ENCODE measurements at regions not wholly inside any gene's neighbourhood (a gene's known extent, or its start where the extent isn't known, plus 50 kb on each side); places are given as distances from the start of the nearest gene placed in this dataset.

GRCh38 chr6:112690497-112691202, 343.5 kb downstream of the RFPL4B start:
- DNase-seq (ENCODE audit: low read depth, low spot score), result no peak
- no peak overlapping the region for H3K9ac ChIP-seq (ENCODE audit: insufficient read length)
- TF ChIP-seq EZH2 (IDR thresholded peaks at IDR 0.05) (no peak), FOXP2 (optimal IDR thresholded peaks at IDR 0.05; ENCODE audit: control extremely low read depth, extremely low read length, insufficient read depth) (no peak), POLR2AphosphoS5 (IDR thresholded peaks at IDR 0.05; ENCODE audit: borderline replicate concordance, low read depth, low read length) (no peak)
- H3K27ac ChIP-seq, result peak overlapping the region; percentile 20; the same call in 1 of the 2 replicates
- H3K9me3 ChIP-seq (ENCODE audit: low read depth, low read length), result no peaks in the 10 kb centered on the region
- H3K36me3 ChIP-seq (ENCODE audit: insufficient read depth, low read length), result no peaks in the 10 kb centered on the region
- peak overlapping the region; percentile 58 for H3K4me3 ChIP-seq

- peak overlapping the region; percentile 58 for H3K4me3 ChIP-seq
- H3K9me3 ChIP-seq (ENCODE audit: low read depth, low read length), result no peaks in the 10 kb centered on the region
- peak overlapping the region; percentile 20 for H3K27ac ChIP-seq
- H3K36me3 ChIP-seq (ENCODE audit: insufficient read depth, low read length), result no peaks in the 10 kb centered on the region
- DNase-seq (ENCODE audit: low read depth, low spot score), result peak; percentile 10
- H3K9ac ChIP-seq (ENCODE audit: insufficient read length), result no peak overlapping the region
- TF ChIP-seq FOXP2 (optimal IDR thresholded peaks at IDR 0.05; ENCODE audit: control extremely low read depth, extremely low read length, insufficient read depth) (no peak), POLR2AphosphoS5 (IDR thresholded peaks at IDR 0.05; ENCODE audit: borderline replicate concordance, low read depth, low read length) (no peak), EZH2 (IDR thresholded peaks at IDR 0.05) (no peak)
Measured at GRCh38 chr6:112691289-112691688, 344.2 kb downstream of the RFPL4B start.

- no peaks in the 10 kb centered on the region for H3K36me3 ChIP-seq (ENCODE audit: insufficient read depth, low read length)
- TF ChIP-seq FOXP2 (optimal IDR thresholded peaks at IDR 0.05; ENCODE audit: control extremely low read depth, extremely low read length, insufficient read depth), result no peak
- no peak for TF ChIP-seq POLR2AphosphoS5 (IDR thresholded peaks at IDR 0.05; ENCODE audit: borderline replicate concordance, low read depth, low read length)
- no peak for TF ChIP-seq EZH2 (IDR thresholded peaks at IDR 0.05)
- no peak overlapping the region for H3K9ac ChIP-seq (ENCODE audit: insufficient read length)
- no peaks in the 10 kb centered on the region for H3K9me3 ChIP-seq (ENCODE audit: low read depth, low read length)
- H3K27ac ChIP-seq, result no peak overlapping the region
- no peak for DNase-seq (ENCODE audit: low read depth, low spot score)
- no peak overlapping the region for H3K4me3 ChIP-seq
Measured at GRCh38 chr6:112695001-112695400, 347.9 kb downstream of the RFPL4B start.

- Histone ChIP-seq H3K9ac (ENCODE audit: insufficient read length) (no peak overlapping the region), H3K36me3 (ENCODE audit: insufficient read depth, low read length) (no peaks in the 10 kb centered on the region), H3K9me3 (ENCODE audit: low read depth, low read length) (no peaks in the 10 kb centered on the region), H3K27ac (no peak overlapping the region), H3K4me3 (no peak overlapping the region)
- no peak for DNase-seq (ENCODE audit: low read depth, low spot score)
- TF ChIP-seq POLR2AphosphoS5 (IDR thresholded peaks at IDR 0.05; ENCODE audit: borderline replicate concordance, low read depth, low read length), result no peak
- no peak for TF ChIP-seq FOXP2 (optimal IDR thresholded peaks at IDR 0.05; ENCODE audit: control extremely low read depth, extremely low read length, insufficient read depth)
- TF ChIP-seq EZH2 (IDR thresholded peaks at IDR 0.05), result no peak
Measured at GRCh38 chr6:112697265-112697664, 350.1 kb downstream of the RFPL4B start.

- no peaks in the 10 kb centered on the region for H3K9me3 ChIP-seq (ENCODE audit: low read depth, low read length)
- H3K9ac ChIP-seq (ENCODE audit: insufficient read length), result no peak overlapping the region
- no peak for DNase-seq (ENCODE audit: low read depth, low spot score)
- TF ChIP-seq FOXP2 (optimal IDR thresholded peaks at IDR 0.05; ENCODE audit: control extremely low read depth, extremely low read length, insufficient read depth), result no peak
- no peak overlapping the region for H3K4me3 ChIP-seq
- no peak overlapping the region for H3K27ac ChIP-seq
- no peaks in the 10 kb centered on the region for H3K36me3 ChIP-seq (ENCODE audit: insufficient read depth, low read length)
Measured at GRCh38 chr6:112701201-112701600, 354.1 kb downstream of the RFPL4B start.

- TF ChIP-seq EZH2 (IDR thresholded peaks at IDR 0.05), result no peak
- no peak for TF ChIP-seq POLR2AphosphoS5 (IDR thresholded peaks at IDR 0.05; ENCODE audit: borderline replicate concordance, low read depth, low read length)
- no peak for TF ChIP-seq FOXP2 (optimal IDR thresholded peaks at IDR 0.05; ENCODE audit: control extremely low read depth, extremely low read length, insufficient read depth)
- Histone ChIP-seq H3K4me3 (no peak overlapping the region), H3K9ac (ENCODE audit: insufficient read length) (no peak overlapping the region), H3K36me3 (ENCODE audit: insufficient read depth, low read length) (no peaks in the 10 kb centered on the region), H3K9me3 (ENCODE audit: low read depth, low read length) (no peaks in the 10 kb centered on the region), H3K27ac (no peak overlapping the region)
- no peak for DNase-seq (ENCODE audit: low read depth, low spot score)
Measured at GRCh38 chr6:112710710-112711109, 363.6 kb downstream of the RFPL4B start.

GRCh38 chr6:112713402-112713801, 366.3 kb downstream of the RFPL4B start:
- no peak for TF ChIP-seq EZH2 (IDR thresholded peaks at IDR 0.05)
- TF ChIP-seq POLR2AphosphoS5 (IDR thresholded peaks at IDR 0.05; ENCODE audit: borderline replicate concordance, low read depth, low read length), result no peak
- no peak for TF ChIP-seq FOXP2 (optimal IDR thresholded peaks at IDR 0.05; ENCODE audit: control extremely low read depth, extremely low read length, insufficient read depth)
- H3K36me3 ChIP-seq (ENCODE audit: insufficient read depth, low read length), result no peaks in the 10 kb centered on the region

GRCh38 chr6:112717401-112717800, 370.3 kb downstream of the RFPL4B start:
- H3K36me3 ChIP-seq (ENCODE audit: insufficient read depth, low read length), result no peaks in the 10 kb centered on the region
- no peak overlapping the region for H3K9ac ChIP-seq (ENCODE audit: insufficient read length)
- H3K9me3 ChIP-seq (ENCODE audit: low read depth, low read length), result no peaks in the 10 kb centered on the region
- TF ChIP-seq FOXP2 (optimal IDR thresholded peaks at IDR 0.05; ENCODE audit: control extremely low read depth, extremely low read length, insufficient read depth) (no peak), EZH2 (IDR thresholded peaks at IDR 0.05) (no peak), POLR2AphosphoS5 (IDR thresholded peaks at IDR 0.05; ENCODE audit: borderline replicate concordance, low read depth, low read length) (no peak)
- DNase-seq (ENCODE audit: low read depth, low spot score), result no peak
- no peak overlapping the region for H3K27ac ChIP-seq
- no peak overlapping the region for H3K4me3 ChIP-seq

More at GRCh38 chr6:112713402-112713801, 366.3 kb downstream of the RFPL4B start:
- no peak overlapping the region for H3K9ac ChIP-seq (ENCODE audit: insufficient read length)
- DNase-seq (ENCODE audit: low read depth, low spot score), result no peak
- no peaks in the 10 kb centered on the region for H3K9me3 ChIP-seq (ENCODE audit: low read depth, low read length)
- H3K27ac ChIP-seq, result no peak overlapping the region
- H3K4me3 ChIP-seq, result no peak overlapping the region

GRCh38 chr6:112717856-112718255, 370.7 kb downstream of the RFPL4B start:
- Histone ChIP-seq H3K9me3 (ENCODE audit: low read depth, low read length) (no peaks in the 10 kb centered on the region), H3K4me3 (no peak overlapping the region), H3K9ac (ENCODE audit: insufficient read length) (no peak overlapping the region), H3K36me3 (ENCODE audit: insufficient read depth, low read length) (no peaks in the 10 kb centered on the region), H3K27ac (no peak overlapping the region)
- TF ChIP-seq FOXP2 (optimal IDR thresholded peaks at IDR 0.05; ENCODE audit: control extremely low read depth, extremely low read length, insufficient read depth), result no peak
- no peak for TF ChIP-seq EZH2 (IDR thresholded peaks at IDR 0.05)
- no peak for TF ChIP-seq POLR2AphosphoS5 (IDR thresholded peaks at IDR 0.05; ENCODE audit: borderline replicate concordance, low read depth, low read length)
- no peak for DNase-seq (ENCODE audit: low read depth, low spot score)

Data from SK-N-MC (cell line).